IMR-90 (cell line): ENCODE measurements at regions not wholly inside any gene's neighbourhood (a gene's known extent, or its start where the extent isn't known, plus 50 kb on each side); places are given as distances from the start of the nearest gene placed in this dataset.

Experiments
- ATAC-seq: fragments of 200-7000 bp; cut with Tn5 transposase; 2 replicates; pipeline ENCODE4 v1.9.1; 2020; ENCODE audit warnings: low read depth, mild to moderate bottlenecking, moderate library complexity
- BruUV-seq: library from RNA; stranded (reverse); fragments of 400-500 nt; replicated peaks from 2 replicates; lab custom pipeline; 2021; lab: Mats Ljungman, UMichigan
- CTCF ChIA-PET: fragments of 300-600 bp; formaldehyde crosslinking; extraction: SDS; loops from one replicate; lab custom pipeline; 2021; ENCODE audit warnings: antibody characterized with exemption; lab: Yijun Ruan, JAX
- POLR2A ChIA-PET: fragments of 300-600 bp; sonication (Branson Sonifier 250); formaldehyde crosslinking; loops from one replicate; lab custom pipeline; 2022; ENCODE audit warnings: antibody characterized with exemption; ENCODE audit not compliant: unreplicated experiment; lab: Charles Lee
- DNase-seq: peaks from one replicate; pipeline ENCODE4 v3.0.0; 2013
- H2AFZ ChIP-seq: replicated peaks from 2 replicates; pipeline ENCODE3; 2013; ENCODE audit warnings: low read length, mild to moderate bottlenecking; ENCODE audit not compliant: poor library complexity
- H2AK5ac ChIP-seq: 2 replicates; pipeline ENCODE4 v1.6.1; 2013; ENCODE audit warnings: low read depth, low read length, inconsistent platforms
- H2AK9ac ChIP-seq: replicated peaks from 2 replicates; pipeline ENCODE3; 2013; ENCODE audit warnings: mild to moderate bottlenecking, low read depth, low read length, moderate library complexity; ENCODE audit not compliant: poor library complexity
- H2BK120ac ChIP-seq: 2 replicates; pipeline ENCODE4 v1.6.1; 2013; ENCODE audit warnings: low read depth, low read length, inconsistent platforms
- H2BK15ac ChIP-seq: 3 replicates; pipeline ENCODE4 v1.6.1; 2013; ENCODE audit warnings: low read depth, low read length, inconsistent platforms
- H2BK20ac ChIP-seq: 2 replicates; pipeline ENCODE4 v1.6.1; 2013; ENCODE audit warnings: low read depth, mild to moderate bottlenecking, inconsistent platforms, low read length, moderate library complexity
- H2BK5ac ChIP-seq: 2 replicates; pipeline ENCODE4 v1.6.1; 2013; ENCODE audit warnings: mild to moderate bottlenecking, low read depth, low read length, inconsistent platforms; ENCODE audit not compliant: poor library complexity, severe bottlenecking
- H3K14ac ChIP-seq: replicated peaks from 2 replicates; pipeline ENCODE4 v1.6.1; 2013; ENCODE audit warnings: low read depth, low read length, inconsistent platforms
- H3K18ac ChIP-seq: 2 replicates; pipeline ENCODE4 v1.6.1; 2013; ENCODE audit warnings: low read depth, low read length, control low read depth
- H3K23ac ChIP-seq: 2 replicates; pipeline ENCODE4 v1.6.1; 2013; ENCODE audit warnings: low read depth, low read length, inconsistent platforms
- H3K27ac ChIP-seq: 2 replicates; pipeline ENCODE4 v1.5.1; 2013; ENCODE audit warnings: mild to moderate bottlenecking, control low read depth, low read length; ENCODE audit not compliant: insufficient read depth
- H3K27me3 ChIP-seq: 2 replicates; pipeline ENCODE4 v1.6.1; 2013; ENCODE audit warnings: low read length; ENCODE audit not compliant: control insufficient read depth, insufficient read depth
- H3K36me3 ChIP-seq: 2 replicates; pipeline ENCODE4 v1.6.1; 2013; ENCODE audit warnings: low read length, mixed read lengths; ENCODE audit not compliant: control insufficient read depth, insufficient read depth
- H3K4ac ChIP-seq: 2 replicates; pipeline ENCODE4 v1.6.1; 2013; ENCODE audit warnings: low read depth, low read length, inconsistent platforms
- H3K4me1 ChIP-seq: 2 replicates; pipeline ENCODE4 v1.6.1; 2013; ENCODE audit warnings: low read length, mixed read lengths; ENCODE audit not compliant: control insufficient read depth, insufficient read depth
- H3K4me2 ChIP-seq: 2 replicates; pipeline ENCODE4 v1.6.1; 2013; ENCODE audit warnings: low read depth, mild to moderate bottlenecking, control low read depth, low read length, moderate library complexity
- H3K4me3 ChIP-seq: 2 replicates; pipeline ENCODE4 v1.5.1; 2013; ENCODE audit warnings: low read depth, mild to moderate bottlenecking, control low read depth, low read length, moderate library complexity; ENCODE audit not compliant: insufficient read depth
- H3K56ac ChIP-seq: 2 replicates; pipeline ENCODE4 v1.6.1; 2013; ENCODE audit warnings: low read length, inconsistent platforms; ENCODE audit not compliant: insufficient read depth; ENCODE audit errors: extremely low read depth
- H3K79me1 ChIP-seq, 2 experiments: 2 replicates each; pipeline ENCODE4 v1.6.1; 2013; ENCODE audit warnings: low read length in 2 of 2, inconsistent platforms in 1 of 2, low read depth in 1 of 2
- H3K9ac ChIP-seq: 2 replicates; pipeline ENCODE4 v1.6.1; 2013; ENCODE audit warnings: low read depth, low read length, control low read depth
- H3K9me1 ChIP-seq: 2 replicates; pipeline ENCODE4 v1.6.1; 2013; ENCODE audit warnings: low read length, inconsistent platforms; ENCODE audit not compliant: insufficient read depth
- H3K9me3 ChIP-seq: 2 replicates; pipeline ENCODE4 v1.6.1; 2013; ENCODE audit warnings: low read length; ENCODE audit not compliant: control insufficient read depth, insufficient read depth
- H4K20me1 ChIP-seq: 2 replicates; pipeline ENCODE4 v1.6.1; 2013; ENCODE audit warnings: low read length, inconsistent platforms; ENCODE audit not compliant: insufficient read depth
- H4K5ac ChIP-seq: 2 replicates; pipeline ENCODE4 v1.6.1; 2013; ENCODE audit warnings: mild to moderate bottlenecking, low read depth, low read length, control low read depth
- H4K8ac ChIP-seq, 2 experiments: 2 replicates each; pipeline ENCODE4 v1.6.1; 2013; ENCODE audit warnings: low read depth in 2 of 2, low read length in 2 of 2, control low read depth in 1 of 2, inconsistent platforms in 1 of 2
- H4K91ac ChIP-seq: 2 replicates; pipeline ENCODE4 v1.6.1; 2013; ENCODE audit warnings: low read depth, low read length, inconsistent platforms; ENCODE audit not compliant: insufficient read depth
- CEBPB ChIP-seq: IDR thresholded peaks from 2 replicates; pipeline ENCODE4 v1.6.1; 2012; ENCODE audit warnings: low read depth, low read length, improper control_type of control experiment
- CHD1 ChIP-seq: IDR thresholded peaks from 2 replicates; pipeline ENCODE4 v1.6.1; 2012; ENCODE audit warnings: low read depth, low read length, improper control_type of control experiment
- ELK1 ChIP-seq: fragments of 150-350 bp; IDR thresholded peaks from 2 replicates; pipeline ENCODE4 v1.6.1; 2016; ENCODE audit warnings: low read depth, mild to moderate bottlenecking, low read length, moderate library complexity, borderline replicate concordance
- FOS ChIP-seq: fragments of 150-350 bp; IDR thresholded peaks from 2 replicates; pipeline ENCODE4 v1.6.1; 2016; ENCODE audit warnings: low read depth, low read length
- MAZ ChIP-seq: IDR thresholded peaks from 2 replicates; pipeline ENCODE4 v1.6.1; 2012; ENCODE audit warnings: low read depth, mild to moderate bottlenecking, low read length, improper control_type of control experiment, moderate library complexity, borderline replicate concordance
- MXI1 ChIP-seq: IDR thresholded peaks from 2 replicates; pipeline ENCODE4 v1.6.1; 2012; ENCODE audit warnings: low read depth, mild to moderate bottlenecking, low read length, moderate library complexity, borderline replicate concordance
- NFE2L2 ChIP-seq: fragments of 150-350 bp; IDR thresholded peaks from 2 replicates; pipeline ENCODE4 v1.6.1; 2016; ENCODE audit warnings: low read depth, mild to moderate bottlenecking, low read length
- POLR2A ChIP-seq: IDR thresholded peaks from 2 replicates; pipeline ENCODE4 v1.6.1; 2012; ENCODE audit warnings: mild to moderate bottlenecking, low read depth, low read length
- RAD21 ChIP-seq: IDR thresholded peaks from 2 replicates; pipeline ENCODE4 v1.6.1; 2012; ENCODE audit warnings: low read length, improper control_type of control experiment
- RCOR1 ChIP-seq: IDR thresholded peaks from 2 replicates; pipeline ENCODE4 v1.6.1; 2012; ENCODE audit warnings: mild to moderate bottlenecking, low read length, improper control_type of control experiment; ENCODE audit not compliant: insufficient replicate concordance
- RFX5 ChIP-seq: IDR thresholded peaks from 2 replicates; pipeline ENCODE4 v1.8.0; 2012; ENCODE audit warnings: low read depth, mild to moderate bottlenecking, low read length, moderate library complexity
- SMC3 ChIP-seq: fragments of 150-350 bp; IDR thresholded peaks from 2 replicates; pipeline ENCODE4 v1.6.1; 2016; ENCODE audit warnings: low read depth, mild to moderate bottlenecking, antibody characterized with exemption, low read length, moderate library complexity
- WGBS, 2 experiments: methylation state at CpG; one replicate each; pipeline versions ENCODE4 v1.1.5 to v1.1.7; 2013; ENCODE audit warnings: missing lambda C conversion rate in 2 of 2; ENCODE audit not compliant: insufficient read length in 1 of 2; ENCODE audit errors: extremely low coverage in 2 of 2; 5-methylcytosine and 5-hydroxymethylcytosine counted together
- dilution Hi-C: fragments of 300-500 bp; cut with HindIII; formaldehyde crosslinking; loops from one replicate; pipeline ENCODE4 v1.14.3; 2018; ENCODE audit warnings: low sequenced_read_pairs; ENCODE audit not compliant: unreplicated experiment
- in situ Hi-C: fragments of 300-500 bp; cut with MboI; formaldehyde crosslinking; loops from 3 replicates; pipeline ENCODE4 v1.14.3; 2019; ENCODE audit warnings: low sequenced_read_pairs, inconsistent platforms, mixed read lengths
- intact Hi-C: fragments of 100-400 bp; cut with micrococcal nuclease; formaldehyde crosslinking; loops from 2 replicates; pipeline ENCODE4 v1.10.0; 2022
- TF ChIP-seq, protein P1 (sequence below): conservative IDR thresholded peaks from 2 replicates; pipeline ENCODE4 v1.5.1; 2012; ENCODE audit warnings: mild to moderate bottlenecking, low read depth, low read length, improper control_type of control experiment

DNA sequence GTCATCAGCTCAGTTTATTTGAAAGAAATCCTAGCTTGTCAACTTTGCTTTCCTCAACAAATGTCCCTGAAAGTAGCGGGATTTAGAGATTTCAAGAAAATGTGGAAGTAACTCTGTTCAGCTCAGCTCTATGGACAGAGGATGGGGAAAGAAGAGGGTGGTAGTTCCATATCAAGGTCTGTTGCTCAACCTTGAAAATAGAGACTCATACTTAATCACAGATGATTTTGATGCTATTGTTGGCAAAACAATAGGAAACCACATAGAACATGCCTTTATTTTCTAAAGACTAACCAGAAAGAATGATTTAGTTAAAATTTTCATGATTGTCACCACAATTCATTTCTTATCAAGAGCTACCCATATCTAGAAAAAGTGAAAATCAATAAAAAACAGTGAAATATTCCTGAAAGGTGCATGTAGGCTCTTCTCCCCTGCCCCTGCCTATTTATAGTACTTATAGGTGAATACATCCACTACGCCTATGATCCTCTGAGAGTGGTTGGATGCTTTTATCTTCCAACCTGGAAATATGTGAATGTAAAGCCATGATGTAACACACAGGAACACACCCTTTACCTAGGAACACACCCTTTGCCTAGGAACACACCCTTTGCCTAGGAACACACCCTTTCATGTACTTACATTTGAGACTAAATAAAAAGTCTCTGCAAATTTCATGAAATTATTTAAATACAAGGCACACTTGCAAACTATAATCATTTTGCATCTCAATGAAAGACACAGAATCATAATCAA lies 65.8 kb downstream of the ETAA1 start (continued):
- TF ChIP-seq RAD21, result no peak

- dilution Hi-C loops, result no loop called here
- Histone ChIP-seq H2AK9ac (no peak overlapping the region), H2AFZ (no peak overlapping the region), H3K27me3 (no peaks in the 10 kb centered on the region), H3K23ac (no peak overlapping the region), H2BK5ac (no peak overlapping the region), H4K5ac (no peak overlapping the region), H3K14ac (no peak overlapping the region), H3K56ac (no peak overlapping the region), H2AK5ac (no peak overlapping the region), H3K4me2 (no peak overlapping the region), H3K79me1 (no peaks in the 10 kb centered on the region), H3K4me1 (no peaks in the 10 kb centered on the region), H3K4me3 (no peak overlapping the region), H2BK15ac (no peak overlapping the region; the same call in 2 of the 3 replicates), H3K9me1 (peaks cover 2% of the 10 kb centered on the region; the same call in 1 of the 2 replicates), H3K9ac (no peak overlapping the region), H2BK120ac (no peak overlapping the region), H3K36me3 (no peaks in the 10 kb centered on the region), H3K4ac (no peak overlapping the region), H3K9me3 (no peaks in the 10 kb centered on the region), H2BK20ac (no peak overlapping the region), H4K91ac (no peak overlapping the region), H4K8ac (no peak overlapping the region), H4K20me1 (no peaks in the 10 kb centered on the region), H3K18ac (no peak overlapping the region), H3K27ac (no peak overlapping the region)
- CTCF ChIA-PET, result interaction anchor here (0.6 kb wide), 1 partner anchor 1040 kb away, joined by 3 read pairs; no protein-coding TSS in a partner anchor
- POLR2A ChIA-PET, result interaction anchor here (0.6 kb wide), 1 partner anchor 170 kb away, joined by 3 read pairs; no protein-coding TSS in a partner anchor
- WGBS, 2 experiments, result 100% methylated on average over 3 of the region's 5 CpGs; no CpG with 5 or more reads in 1 of the 2 experiments
- ATAC-seq, result no peak
- peak; percentile 67 for DNase-seq
- no TSS peak for BruUV-seq
- intact Hi-C loops, result no loop called here
- in situ Hi-C loops, result loop anchor here (25.0 kb wide), 1 partner anchor 877 kb away; no protein-coding TSS in a partner anchor
- TF ChIP-seq RAD21 (no peak), NFE2L2 (no peak), CEBPB (no peak), CHD1 (no peak), POLR2A (no peak), MXI1 (no peak), MAZ (no peak), SMC3 (no peak), ELK1 (no peak), FOS (no peak), RCOR1 (no peak), RFX5 (no peak)
- TF ChIP-seq, protein P1, sequence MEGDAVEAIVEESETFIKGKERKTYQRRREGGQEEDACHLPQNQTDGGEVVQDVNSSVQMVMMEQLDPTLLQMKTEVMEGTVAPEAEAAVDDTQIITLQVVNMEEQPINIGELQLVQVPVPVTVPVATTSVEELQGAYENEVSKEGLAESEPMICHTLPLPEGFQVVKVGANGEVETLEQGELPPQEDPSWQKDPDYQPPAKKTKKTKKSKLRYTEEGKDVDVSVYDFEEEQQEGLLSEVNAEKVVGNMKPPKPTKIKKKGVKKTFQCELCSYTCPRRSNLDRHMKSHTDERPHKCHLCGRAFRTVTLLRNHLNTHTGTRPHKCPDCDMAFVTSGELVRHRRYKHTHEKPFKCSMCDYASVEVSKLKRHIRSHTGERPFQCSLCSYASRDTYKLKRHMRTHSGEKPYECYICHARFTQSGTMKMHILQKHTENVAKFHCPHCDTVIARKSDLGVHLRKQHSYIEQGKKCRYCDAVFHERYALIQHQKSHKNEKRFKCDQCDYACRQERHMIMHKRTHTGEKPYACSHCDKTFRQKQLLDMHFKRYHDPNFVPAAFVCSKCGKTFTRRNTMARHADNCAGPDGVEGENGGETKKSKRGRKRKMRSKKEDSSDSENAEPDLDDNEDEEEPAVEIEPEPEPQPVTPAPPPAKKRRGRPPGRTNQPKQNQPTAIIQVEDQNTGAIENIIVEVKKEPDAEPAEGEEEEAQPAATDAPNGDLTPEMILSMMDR, result no peak
Observed at GRCh38 chr2:67463810-67464209, 66.7 kb downstream of the ETAA1 start.
